Gastrocnemius medialis (tissue), 4 donors: ENCODE measurements at regions not wholly inside any gene's neighbourhood (a gene's known extent, or its start where the extent isn't known, plus 50 kb on each side); places are given as distances from the start of the nearest gene placed in this dataset.

Source experiments
- ATAC-seq, 2 donors: fragments of 150-250 bp; one replicate each; pipeline ENCODE4 v1.9.1; 2016
- DNase-seq, 2 donors: peaks; one replicate each; pipeline ENCODE4 v3.0.0-alpha.2; 2019
- H3K27ac ChIP-seq, 4 donors: fragments of 200-600 bp; sonication (generic); 1 replicate in 1 of 4; 2 replicates in 3 of 4; pipeline ENCODE4 v1.5.1; 2016 to 2018; ENCODE audit warnings: mild to moderate bottlenecking in 2 of 4, moderate library complexity in 1 of 4
- H3K27me3 ChIP-seq, 3 donors: fragments of 200-600 bp; sonication (generic) in 2 of 3; 1 replicate in 1 of 3; 2 replicates in 2 of 3; pipeline versions ENCODE4 v1.5.1 to v1.6.0; 2016 to 2019; ENCODE audit warnings: mild to moderate bottlenecking in 1 of 3, moderate library complexity in 1 of 3
- H3K36me3 ChIP-seq, 2 donors: fragments of 200-600 bp; sonication (generic) in 1 of 2; one replicate each; pipeline ENCODE4 v1.5.1; 2017 to 2018
- H3K4me1 ChIP-seq, 2 donors: fragments of 200-600 bp; sonication (generic) in 1 of 2; one replicate each; pipeline ENCODE4 v1.5.1; 2016 to 2017; ENCODE audit warnings: mild to moderate bottlenecking in 2 of 2
- H3K4me3 ChIP-seq, 4 donors: fragments of 200-600 bp; sonication (generic) in 3 of 4; 1 replicate in 1 of 4; 2 replicates in 3 of 4; pipeline ENCODE4 v1.5.1; 2016 to 2019; ENCODE audit warnings: mild to moderate bottlenecking in 2 of 4
- H3K9me3 ChIP-seq, 3 donors: fragments of 200-600 bp; sonication (generic) in 2 of 3; 1 replicate in 1 of 3; 2 replicates in 2 of 3; pipeline ENCODE4 v1.5.1; 2016 to 2019
- CTCF ChIP-seq, 5 experiments: fragments of 450-650 bp in 3 of 5; fragments of 200-600 bp in 2 of 5; sonication (generic) in 2 of 5; IDR thresholded peaks in 4 of 5; conservative IDR thresholded peaks in 1 of 5; 1 replicate in 4 of 5; 2 replicates in 1 of 5; pipeline ENCODE4 v1.5.1; 2016 to 2019; ENCODE audit warnings: antibody characterized with exemption in 5 of 5, mild to moderate bottlenecking in 3 of 5, moderate library complexity in 3 of 5
- POLR2A ChIP-seq, 2 donors: fragments of 450-650 bp; IDR thresholded peaks; one replicate each; pipeline ENCODE4 v1.6.1; 2017; ENCODE audit warnings: antibody characterized with exemption in 2 of 2, mild to moderate bottlenecking in 2 of 2, moderate library complexity in 2 of 2
- in situ Hi-C, 4 donors: fragments of 200-750 bp; cut with MboI; loops; one replicate each; pipeline versions ENCODE4 v1.15.0 to v1.8.0; 2017; ENCODE audit warnings: low sequenced_read_pairs in 4 of 4
- intact Hi-C: fragments of 100-400 bp; cut with DNase I; formaldehyde crosslinking; loops from one replicate; pipeline ENCODE4 v1.15.1; 2023; ENCODE audit warnings: low total_unique reads

GRCh38 chr7:12809476-12809875, 122.0 kb downstream of the ARL4A start:
- DNase-seq (no peak), ATAC-seq (no peak)
- Histone ChIP-seq H3K9me3 (no peaks in the 10 kb centered on the region), H3K4me1 (peaks cover 0 to 9% of the 10 kb centered on the region in 2 donors), H3K36me3 (no peaks in the 10 kb centered on the region), H3K27me3 (no peaks in the 10 kb centered on the region), H3K4me3 (no peak overlapping the region), H3K27ac (no peak overlapping the region)
- intact Hi-C loops, result no loop called here
- no peak for TF ChIP-seq POLR2A (IDR thresholded peaks at IDR 0.05)
- TF ChIP-seq CTCF (IDR thresholded peaks at IDR 0.05 in 4 of 5, conservative IDR thresholded peaks at IDR 0.05 in 1 of 5), result no peak
- in situ Hi-C loops, result no loop called here

DNA sequence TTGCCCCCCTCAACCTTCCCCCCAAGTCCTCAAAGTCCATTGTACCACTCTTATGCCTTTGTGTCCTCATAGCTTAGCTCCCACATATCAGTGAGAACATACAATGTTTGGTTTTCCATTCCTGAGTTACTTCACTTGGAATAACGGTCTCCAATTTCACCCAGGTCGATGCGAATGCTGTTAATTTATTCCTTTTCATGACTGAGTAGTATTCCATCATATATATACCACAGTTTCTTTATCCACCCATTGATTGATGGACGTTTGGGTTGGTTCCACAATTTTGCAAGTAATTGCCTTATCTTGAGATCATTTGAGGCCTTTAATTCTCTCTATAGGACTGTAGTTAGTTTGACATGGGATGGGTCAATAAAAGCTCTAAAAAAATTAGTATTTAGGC, 124.7 kb downstream of the ARL4A start:
- TF ChIP-seq POLR2A (IDR thresholded peaks at IDR 0.05) (no peak), CTCF (IDR thresholded peaks at IDR 0.05 in 4 of 5, conservative IDR thresholded peaks at IDR 0.05 in 1 of 5) (no peak)
- intact Hi-C loops (no loop called here), in situ Hi-C loops (no loop called here)

GRCh38 chr7:12814107-12814506, 126.7 kb downstream of the ARL4A start:
- Histone ChIP-seq H3K36me3 (no peaks in the 10 kb centered on the region), H3K4me3 (no peak overlapping the region), H3K9me3 (no peaks in the 10 kb centered on the region), H3K27ac (no peak overlapping the region), H3K4me1 (peaks cover 4 to 13% of the 10 kb centered on the region in 2 donors), H3K27me3 (no peaks in the 10 kb centered on the region)
- DNase-seq, result no peak
- TF ChIP-seq CTCF (IDR thresholded peaks at IDR 0.05 in 4 of 5, conservative IDR thresholded peaks at IDR 0.05 in 1 of 5) (no peak), POLR2A (IDR thresholded peaks at IDR 0.05) (no peak)
- ATAC-seq, result no peak
- intact Hi-C loops, result no loop called here
- in situ Hi-C loops, result no loop called here

More for the DNA sequence above, 124.7 kb downstream of the ARL4A start:
- H3K4me3 ChIP-seq, result no peak overlapping the region
- no peaks in the 10 kb centered on the region for H3K27me3 ChIP-seq
- peaks cover 4 to 13% of the 10 kb centered on the region in 2 donors for H3K4me1 ChIP-seq
- no peak for ATAC-seq
- no peak overlapping the region for H3K27ac ChIP-seq
- H3K36me3 ChIP-seq, result no peaks in the 10 kb centered on the region
- no peak for DNase-seq
- H3K9me3 ChIP-seq, result no peaks in the 10 kb centered on the region

DNA sequence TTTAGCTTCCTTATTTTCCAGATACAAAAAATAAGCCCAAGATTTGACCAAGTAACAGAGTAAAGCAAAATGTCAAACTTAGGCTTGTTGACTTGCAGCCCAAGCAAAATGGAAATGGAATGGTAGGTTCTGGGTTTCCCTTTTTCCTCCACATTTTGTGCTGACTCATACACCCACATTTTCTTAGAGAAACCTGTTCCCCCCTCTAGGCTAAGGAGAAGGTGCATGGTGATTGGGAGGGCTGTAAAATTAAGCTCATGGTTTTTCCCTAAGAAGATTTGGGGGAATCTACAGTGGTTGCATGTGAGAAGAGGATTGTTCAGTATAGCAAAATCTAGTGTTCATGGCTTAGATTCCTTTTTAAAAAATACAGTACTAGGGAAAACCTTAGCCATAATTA, 127.4 kb downstream of the ARL4A start:
- H3K36me3 ChIP-seq, result no peaks in the 10 kb centered on the region
- peaks cover 4 to 13% of the 10 kb centered on the region in 2 donors for H3K4me1 ChIP-seq
- no peak overlapping the region for H3K27ac ChIP-seq
- intact Hi-C loops (no loop called here), in situ Hi-C loops (no loop called here)
- no peaks in the 10 kb centered on the region for H3K27me3 ChIP-seq
- no peak overlapping the region for H3K4me3 ChIP-seq
- ATAC-seq, result no peak
- no peaks in the 10 kb centered on the region for H3K9me3 ChIP-seq
- TF ChIP-seq CTCF (IDR thresholded peaks at IDR 0.05 in 4 of 5, conservative IDR thresholded peaks at IDR 0.05 in 1 of 5), result no peak
- TF ChIP-seq POLR2A (IDR thresholded peaks at IDR 0.05), result no peak
- DNase-seq, result no peak

- Histone ChIP-seq H3K27me3 (no peaks in the 10 kb centered on the region), H3K4me1 (peaks cover 4 to 13% of the 10 kb centered on the region in 2 donors), H3K27ac (no peak overlapping the region), H3K36me3 (no peaks in the 10 kb centered on the region), H3K4me3 (no peak overlapping the region), H3K9me3 (no peaks in the 10 kb centered on the region)
- ATAC-seq (no peak), DNase-seq (no peak)
- intact Hi-C loops, result no loop called here
- TF ChIP-seq CTCF (IDR thresholded peaks at IDR 0.05 in 4 of 5, conservative IDR thresholded peaks at IDR 0.05 in 1 of 5), result no peak
- TF ChIP-seq POLR2A (IDR thresholded peaks at IDR 0.05), result no peak
- in situ Hi-C loops, result no loop called here
Observed at GRCh38 chr7:12815426-12815825, 128.0 kb downstream of the ARL4A start.
